K562 (cell line): ENCODE measurements at regions not wholly inside any gene's neighbourhood (a gene's known extent, or its start where the extent isn't known, plus 50 kb on each side); places are given as distances from the start of the nearest gene placed in this dataset.

Experiments used
- ATAC-seq: fragments of 200-7000 bp; cut with Tn5 transposase; 3 replicates; pipeline ENCODE4 v1.9.1; 2020; ENCODE audit warnings: moderate library complexity
- BruUV-seq: library from RNA; stranded (reverse); fragments of 400-500 nt; replicated peaks from 2 replicates; lab custom pipeline; 2021; lab: Mats Ljungman, UMichigan
- CTCF ChIA-PET: fragments of 300-600 bp; formaldehyde crosslinking; extraction: SDS; loops from one replicate; lab custom pipeline; 2021; ENCODE audit warnings: low intra/inter-chr PET ratio; lab: Yijun Ruan, JAX
- POLR2A ChIA-PET: fragments of 300-600, 350-650 bp; sonication (Branson Sonifier 250); formaldehyde crosslinking; extraction: SDS; loops from one replicate; lab custom pipeline; 2021; ENCODE audit warnings: antibody characterized with exemption, inconsistent platforms; lab: Yijun Ruan, JAX
- DNase-seq, 4 experiments: peaks; one replicate each; pipeline versions ENCODE4 v3.0.0 to v3.0.0-alpha.2; 2011 to 2018; ENCODE audit warnings: low spot score in 3 of 4, mixed read lengths in 3 of 4; ENCODE audit errors: extremely low read depth in 1 of 4
- FAIRE-seq: peaks from 2 replicates; lab custom pipeline; 2011; peaks lifted over from hg19 to GRCh38; lab: Jason Lieb, UNC
- H2AFZ ChIP-seq: 2 replicates; pipeline ENCODE4 v1.6.0; 2011; ENCODE audit warnings: low read depth, low read length, control low read depth, inconsistent platforms
- H3K27ac ChIP-seq: fragments of 200-600 bp; 3 replicates; pipeline ENCODE4 v1.8.0; 2011; ENCODE audit warnings: low read depth, mild to moderate bottlenecking, control low read depth, inconsistent platforms, low read length, moderate library complexity, mixed read lengths; ENCODE audit errors: extremely low read depth
- H3K27me3 ChIP-seq, 2 experiments: fragments of 300-600 bp in 1 of 2; 2 replicates in 1 of 2; 3 replicates in 1 of 2; pipeline versions ENCODE4 v1.6.0 to v1.8.0; 2011; ENCODE audit warnings: inconsistent platforms in 2 of 2, low read length in 2 of 2, mild to moderate bottlenecking in 1 of 2, mixed read lengths in 1 of 2, moderate library complexity in 1 of 2; ENCODE audit not compliant: control insufficient read depth in 2 of 2, insufficient read depth in 2 of 2
- H3K36me3 ChIP-seq: fragments of 300-600 bp; 3 replicates; pipeline ENCODE4 v1.8.0; 2011; ENCODE audit warnings: mild to moderate bottlenecking, low read length, inconsistent platforms; ENCODE audit not compliant: control insufficient read depth, insufficient read depth
- H3K4me1 ChIP-seq, 2 experiments: fragments of 200-600 bp in 1 of 2; replicated peaks in 1 of 2; 2 replicates in 1 of 2; 3 replicates in 1 of 2; pipeline versions ENCODE4 v1.5.1 to v1.8.0; 2011; ENCODE audit warnings: inconsistent platforms in 2 of 2, low read length in 2 of 2, mild to moderate bottlenecking in 1 of 2, mixed read lengths in 1 of 2, moderate library complexity in 1 of 2; ENCODE audit not compliant: control insufficient read depth in 2 of 2, insufficient read depth in 2 of 2
- H3K4me2 ChIP-seq: 2 replicates; pipeline ENCODE4 v1.6.1; 2011; ENCODE audit warnings: low read length, control low read depth, inconsistent platforms, mixed read lengths; ENCODE audit not compliant: insufficient read depth
- H3K4me3 ChIP-seq: fragments of 200-600 bp; sonication (generic), shearing (Covaris generic); 2 replicates; pipeline ENCODE4 v1.5.1; 2016; ENCODE audit warnings: control low read depth, inconsistent platforms
- H3K79me2 ChIP-seq: fragments of 200-600 bp; 3 replicates; pipeline ENCODE4 v1.8.0; 2011; ENCODE audit warnings: low read length, inconsistent platforms; ENCODE audit not compliant: control insufficient read depth, insufficient read depth
- H3K9ac ChIP-seq, 2 experiments: 2 replicates each; pipeline versions ENCODE4 v1.6.0 to v1.6.1; 2011; ENCODE audit warnings: low read depth in 2 of 2, low read length in 2 of 2, control low read depth in 1 of 2, inconsistent platforms in 1 of 2, mild to moderate bottlenecking in 1 of 2, mixed read lengths in 1 of 2; ENCODE audit not compliant: insufficient read depth in 1 of 2
- H3K9me1 ChIP-seq: one replicate; pipeline ENCODE4 v1.6.0; 2011; ENCODE audit warnings: inconsistent platforms, mild to moderate bottlenecking, low read length, moderate library complexity; ENCODE audit not compliant: control insufficient read depth, insufficient read depth
- H3K9me3 ChIP-seq: replicated peaks from 2 replicates; pipeline ENCODE4 v1.5.1; 2011; ENCODE audit warnings: low read depth, low read length, inconsistent platforms; ENCODE audit not compliant: control insufficient read depth, insufficient read depth
- H4K20me1 ChIP-seq: replicated peaks from 2 replicates; pipeline ENCODE4 v1.6.1; 2011; ENCODE audit warnings: low read length, inconsistent platforms, mixed read lengths; ENCODE audit not compliant: control insufficient read depth, insufficient read depth
- DDX20 ChIP-seq: fragments of 450-650 bp; IDR thresholded peaks from 2 replicates; pipeline ENCODE4 v1.6.1; 2016; ENCODE audit warnings: missing genetic modification characterization, low read depth, mild to moderate bottlenecking, missing compliant biosample characterization, moderate library complexity
- GTF2F1 ChIP-seq: IDR thresholded peaks from 2 replicates; pipeline ENCODE4 v1.6.1; 2011; ENCODE audit warnings: low read depth, low read length, improper control_type of control experiment
- JUN ChIP-seq, 2 experiments: sonication (generic) in 1 of 2; formaldehyde crosslinking in 1 of 2; IDR thresholded peaks; 2 replicates each; pipeline versions ENCODE4 v1.6.1 to v1.8.0; 2012 to 2022; ENCODE audit warnings: borderline replicate concordance in 2 of 2, mild to moderate bottlenecking in 2 of 2, improper control_type of control experiment in 1 of 2, low read depth in 1 of 2, low read length in 1 of 2, missing genetic modification reagents in 1 of 2
- NUFIP1 ChIP-seq: fragments of 450-650 bp; IDR thresholded peaks from 2 replicates; pipeline ENCODE4 v1.6.1; 2018; ENCODE audit not compliant: partially characterized antibody
- SAFB2 ChIP-seq: fragments of 200-400 bp; formaldehyde crosslinking; IDR thresholded peaks from 2 replicates; pipeline ENCODE4 v1.6.1; 2018; ENCODE audit warnings: borderline replicate concordance, low read length, low read depth, moderate library complexity; ENCODE audit not compliant: severe bottlenecking
- ZNF174 ChIP-seq: fragments of 250-450 bp; sonication (Bioruptor Pico); IDR thresholded peaks from 2 replicates; pipeline ENCODE4 v1.4.0; 2020; ENCODE audit warnings: mild to moderate bottlenecking
- ZNF23 ChIP-seq: fragments of 250-450 bp; sonication (Bioruptor Pico); IDR thresholded peaks from 2 replicates; pipeline ENCODE4 v1.4.0; 2020; ENCODE audit warnings: mild to moderate bottlenecking
- ZNF696 ChIP-seq: fragments of 250-450 bp; sonication (Bioruptor Pico); conservative IDR thresholded peaks from 2 replicates; pipeline ENCODE4 v1.4.0; 2020; ENCODE audit warnings: mild to moderate bottlenecking, moderate library complexity
- WGBS: fragments of 100-300 bp; shearing (Covaris generic); methylation state at CpG from one replicate; pipeline ENCODE4 v1.1.6; 2016; ENCODE audit warnings: low coverage, mixed read lengths; ENCODE audit not compliant: insufficient coverage; ENCODE audit errors: missing lambda C conversion rate; 5-methylcytosine and 5-hydroxymethylcytosine counted together
- in situ Hi-C: fragments of 300-500 bp; cut with MboI; formaldehyde crosslinking; loops from 4 replicates; pipeline ENCODE4 v1.15.0; 2018; ENCODE audit warnings: inconsistent platforms, mixed read lengths
- intact Hi-C: fragments of 100-400 bp; cut with micrococcal nuclease; formaldehyde crosslinking; loops from 2 replicates; pipeline ENCODE4 v1.14.2; 2022
- TF ChIP-seq, protein P1 (sequence below): fragments of 450-650 bp; IDR thresholded peaks from 2 replicates; pipeline ENCODE4 v1.6.1; 2017; ENCODE audit warnings: antibody characterized with exemption
- TF ChIP-seq, protein P2 (sequence below): sonication (generic); formaldehyde crosslinking; IDR thresholded peaks from 2 replicates; pipeline ENCODE4 v1.8.1; 2023; ENCODE audit warnings: mild to moderate bottlenecking, missing genetic modification reagents
- TF ChIP-seq, protein P3 (sequence below): sonication (generic); formaldehyde crosslinking; IDR thresholded peaks from 2 replicates; pipeline ENCODE4 v1.8.0; 2022; ENCODE audit warnings: mild to moderate bottlenecking, missing genetic modification reagents
- TF ChIP-seq, protein P4 (sequence below): sonication (generic); formaldehyde crosslinking; IDR thresholded peaks from 2 replicates; pipeline ENCODE4 v1.8.0; 2022; ENCODE audit warnings: mild to moderate bottlenecking, missing genetic modification reagents
- TF ChIP-seq, protein P5 (sequence below): fragments of 250-450 bp; sonication (Bioruptor Pico); IDR thresholded peaks from 2 replicates; pipeline ENCODE4 v1.9.0; 2021; ENCODE audit warnings: mild to moderate bottlenecking

DNA sequence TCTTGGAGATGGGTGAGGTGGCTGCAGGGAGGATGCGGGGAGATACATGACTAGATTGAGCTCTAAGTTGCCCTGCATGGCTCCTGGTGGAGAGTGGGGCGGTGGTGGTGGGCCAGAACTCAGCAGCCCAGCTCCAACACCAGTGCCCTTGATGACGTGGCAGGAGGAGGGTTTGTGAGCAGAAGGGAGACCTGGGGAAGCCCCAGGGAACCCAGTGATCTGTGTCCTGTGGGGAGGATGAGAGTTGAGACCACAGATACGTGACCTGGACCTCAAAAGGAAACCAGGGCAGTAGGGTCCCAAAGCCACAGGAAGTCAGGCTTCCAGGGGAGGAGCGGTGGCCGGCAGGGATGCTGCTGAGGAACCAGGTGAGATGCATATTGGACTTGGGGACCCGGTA lies 989.1 kb upstream of the TMEM132C start:
- WGBS: 2% methylated on average over 7 of the region's 7 CpGs
- H3K79me2 ChIP-seq: no peaks in the 10 kb centered on the region
- peaks cover 2 to 30% of the 10 kb centered on the region in 2 experiments for H3K27me3 ChIP-seq
- H3K9me3 ChIP-seq: no peaks in the 10 kb centered on the region
- FAIRE-seq: no peak
- no peak for ATAC-seq
- H4K20me1 ChIP-seq: no peaks in the 10 kb centered on the region
- no peak overlapping the region for H3K4me3 ChIP-seq
- TF ChIP-seq, protein P1, sequence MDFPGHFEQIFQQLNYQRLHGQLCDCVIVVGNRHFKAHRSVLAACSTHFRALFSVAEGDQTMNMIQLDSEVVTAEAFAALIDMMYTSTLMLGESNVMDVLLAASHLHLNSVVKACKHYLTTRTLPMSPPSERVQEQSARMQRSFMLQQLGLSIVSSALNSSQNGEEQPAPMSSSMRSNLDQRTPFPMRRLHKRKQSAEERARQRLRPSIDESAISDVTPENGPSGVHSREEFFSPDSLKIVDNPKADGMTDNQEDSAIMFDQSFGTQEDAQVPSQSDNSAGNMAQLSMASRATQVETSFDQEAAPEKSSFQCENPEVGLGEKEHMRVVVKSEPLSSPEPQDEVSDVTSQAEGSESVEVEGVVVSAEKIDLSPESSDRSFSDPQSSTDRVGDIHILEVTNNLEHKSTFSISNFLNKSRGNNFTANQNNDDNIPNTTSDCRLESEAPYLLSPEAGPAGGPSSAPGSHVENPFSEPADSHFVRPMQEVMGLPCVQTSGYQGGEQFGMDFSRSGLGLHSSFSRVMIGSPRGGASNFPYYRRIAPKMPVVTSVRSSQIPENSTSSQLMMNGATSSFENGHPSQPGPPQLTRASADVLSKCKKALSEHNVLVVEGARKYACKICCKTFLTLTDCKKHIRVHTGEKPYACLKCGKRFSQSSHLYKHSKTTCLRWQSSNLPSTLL: no peak
- TF ChIP-seq ZNF23: no peak
- no peak for TF ChIP-seq NUFIP1
- no peak for TF ChIP-seq JUN (IDR thresholded peaks at IDR 0.05; ENCODE audit: borderline replicate concordance, low read depth, low read length)
- TF ChIP-seq JUN (CRISPR knock-in tag; IDR thresholded peaks at IDR 0.05; ENCODE audit: borderline replicate concordance): no peak
- TF ChIP-seq, protein P2, sequence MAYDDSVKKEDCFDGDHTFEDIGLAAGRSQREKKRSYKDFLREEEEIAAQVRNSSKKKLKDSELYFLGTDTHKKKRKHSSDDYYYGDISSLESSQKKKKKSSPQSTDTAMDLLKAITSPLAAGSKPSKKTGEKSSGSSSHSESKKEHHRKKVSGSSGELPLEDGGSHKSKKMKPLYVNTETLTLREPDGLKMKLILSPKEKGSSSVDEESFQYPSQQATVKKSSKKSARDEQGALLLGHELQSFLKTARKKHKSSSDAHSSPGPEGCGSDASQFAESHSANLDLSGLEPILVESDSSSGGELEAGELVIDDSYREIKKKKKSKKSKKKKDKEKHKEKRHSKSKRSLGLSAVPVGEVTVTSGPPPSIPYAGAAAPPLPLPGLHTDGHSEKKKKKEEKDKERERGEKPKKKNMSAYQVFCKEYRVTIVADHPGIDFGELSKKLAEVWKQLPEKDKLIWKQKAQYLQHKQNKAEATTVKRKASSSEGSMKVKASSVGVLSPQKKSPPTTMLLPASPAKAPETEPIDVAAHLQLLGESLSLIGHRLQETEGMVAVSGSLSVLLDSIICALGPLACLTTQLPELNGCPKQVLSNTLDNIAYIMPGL (CRISPR knock-in tag): no peak
- no peak for TF ChIP-seq ZNF696
- TF ChIP-seq, protein P3, sequence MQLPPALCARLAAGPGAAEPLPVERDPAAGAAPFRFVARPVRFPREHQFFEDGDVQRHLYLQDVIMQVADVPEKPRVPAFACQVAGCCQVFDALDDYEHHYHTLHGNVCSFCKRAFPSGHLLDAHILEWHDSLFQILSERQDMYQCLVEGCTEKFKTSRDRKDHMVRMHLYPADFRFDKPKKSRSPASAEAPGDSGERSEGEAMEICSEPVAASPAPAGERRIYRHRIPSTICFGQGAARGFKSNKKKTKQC (CRISPR knock-in tag): no peak
- no peak for TF ChIP-seq SAFB2
- no peak for TF ChIP-seq DDX20 (tag)
- TF ChIP-seq, protein P4, sequence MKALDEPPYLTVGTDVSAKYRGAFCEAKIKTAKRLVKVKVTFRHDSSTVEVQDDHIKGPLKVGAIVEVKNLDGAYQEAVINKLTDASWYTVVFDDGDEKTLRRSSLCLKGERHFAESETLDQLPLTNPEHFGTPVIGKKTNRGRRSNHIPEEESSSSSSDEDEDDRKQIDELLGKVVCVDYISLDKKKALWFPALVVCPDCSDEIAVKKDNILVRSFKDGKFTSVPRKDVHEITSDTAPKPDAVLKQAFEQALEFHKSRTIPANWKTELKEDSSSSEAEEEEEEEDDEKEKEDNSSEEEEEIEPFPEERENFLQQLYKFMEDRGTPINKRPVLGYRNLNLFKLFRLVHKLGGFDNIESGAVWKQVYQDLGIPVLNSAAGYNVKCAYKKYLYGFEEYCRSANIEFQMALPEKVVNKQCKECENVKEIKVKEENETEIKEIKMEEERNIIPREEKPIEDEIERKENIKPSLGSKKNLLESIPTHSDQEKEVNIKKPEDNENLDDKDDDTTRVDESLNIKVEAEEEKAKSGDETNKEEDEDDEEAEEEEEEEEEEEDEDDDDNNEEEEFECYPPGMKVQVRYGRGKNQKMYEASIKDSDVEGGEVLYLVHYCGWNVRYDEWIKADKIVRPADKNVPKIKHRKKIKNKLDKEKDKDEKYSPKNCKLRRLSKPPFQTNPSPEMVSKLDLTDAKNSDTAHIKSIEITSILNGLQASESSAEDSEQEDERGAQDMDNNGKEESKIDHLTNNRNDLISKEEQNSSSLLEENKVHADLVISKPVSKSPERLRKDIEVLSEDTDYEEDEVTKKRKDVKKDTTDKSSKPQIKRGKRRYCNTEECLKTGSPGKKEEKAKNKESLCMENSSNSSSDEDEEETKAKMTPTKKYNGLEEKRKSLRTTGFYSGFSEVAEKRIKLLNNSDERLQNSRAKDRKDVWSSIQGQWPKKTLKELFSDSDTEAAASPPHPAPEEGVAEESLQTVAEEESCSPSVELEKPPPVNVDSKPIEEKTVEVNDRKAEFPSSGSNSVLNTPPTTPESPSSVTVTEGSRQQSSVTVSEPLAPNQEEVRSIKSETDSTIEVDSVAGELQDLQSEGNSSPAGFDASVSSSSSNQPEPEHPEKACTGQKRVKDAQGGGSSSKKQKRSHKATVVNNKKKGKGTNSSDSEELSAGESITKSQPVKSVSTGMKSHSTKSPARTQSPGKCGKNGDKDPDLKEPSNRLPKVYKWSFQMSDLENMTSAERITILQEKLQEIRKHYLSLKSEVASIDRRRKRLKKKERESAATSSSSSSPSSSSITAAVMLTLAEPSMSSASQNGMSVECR (CRISPR knock-in tag): no peak
- no peak for TF ChIP-seq ZNF174 (CRISPR knock-in tag)
- TF ChIP-seq, protein P5, sequence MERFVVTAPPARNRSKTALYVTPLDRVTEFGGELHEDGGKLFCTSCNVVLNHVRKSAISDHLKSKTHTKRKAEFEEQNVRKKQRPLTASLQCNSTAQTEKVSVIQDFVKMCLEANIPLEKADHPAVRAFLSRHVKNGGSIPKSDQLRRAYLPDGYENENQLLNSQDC (CRISPR knock-in tag): no peak
- no peak for TF ChIP-seq GTF2F1
- TF ChIP-seq, all 486 proteins: peak for 0
- Histone ChIP-seq H3K9me1 (no peaks in the 10 kb centered on the region), H3K4me1 (peaks cover 0 to 7% of the 10 kb centered on the region in 2 experiments; a peak in 2 of 5 replicates), H3K4me2 (no peak overlapping the region), H3K9ac (no peak overlapping the region), H2AFZ (no peak overlapping the region), H3K36me3 (no peaks in the 10 kb centered on the region), H3K27ac (no peak overlapping the region; the same call in 2 of the 3 replicates)
- in situ Hi-C loops (no loop called here), intact Hi-C loops (no loop called here)
- no peak for DNase-seq
- ChIA-PET CTCF (no interaction called here), POLR2A (interaction anchor here (0.9 kb wide), 1 partner anchor 10 kb away, joined by 6 read pairs; no protein-coding TSS in a partner anchor)
- BruUV-seq: no TSS peak
